Astrocyte of the spinal cord (primary cell): ENCODE measurements at regions not wholly inside any gene's neighbourhood (a gene's known extent, or its start where the extent isn't known, plus 50 kb on each side); places are given as distances from the start of the nearest gene placed in this dataset.

ENCODE experiments used
- DNase-seq: peaks from one replicate; pipeline ENCODE4 v3.0.0; 2011; ENCODE audit warnings: low read depth, low spot score
- H3K4me3 ChIP-seq: 2 replicates; pipeline ENCODE4 v1.5.1; 2011; ENCODE audit warnings: low read depth, mild to moderate bottlenecking, low read length, moderate library complexity
- CTCF ChIP-seq: IDR thresholded peaks from 2 replicates; pipeline ENCODE4 v1.5.1; 2012; ENCODE audit warnings: low read depth, mild to moderate bottlenecking, low read length, inconsistent platforms
- in situ Hi-C: cut with HindIII; loops from 2 replicates; pipeline ENCODE4 v1.10.0; 2017; ENCODE audit warnings: low sequenced_read_pairs

- in situ Hi-C loops = no loop called here
- H3K4me3 ChIP-seq = no peak overlapping the region
- DNase-seq = peak; percentile 50
- peak; percentile 69 for TF ChIP-seq CTCF
These were observed 1074.3 kb upstream of the PCDH9 start for GRCh38 chr13:68304286-68304893.

- in situ Hi-C loops = no loop called here
- H3K4me3 ChIP-seq = no peak overlapping the region
- no peak for TF ChIP-seq CTCF
- DNase-seq = no peak
These were observed 1063.5 kb upstream of the PCDH9 start for GRCh38 chr13:68293631-68294030.

DNA sequence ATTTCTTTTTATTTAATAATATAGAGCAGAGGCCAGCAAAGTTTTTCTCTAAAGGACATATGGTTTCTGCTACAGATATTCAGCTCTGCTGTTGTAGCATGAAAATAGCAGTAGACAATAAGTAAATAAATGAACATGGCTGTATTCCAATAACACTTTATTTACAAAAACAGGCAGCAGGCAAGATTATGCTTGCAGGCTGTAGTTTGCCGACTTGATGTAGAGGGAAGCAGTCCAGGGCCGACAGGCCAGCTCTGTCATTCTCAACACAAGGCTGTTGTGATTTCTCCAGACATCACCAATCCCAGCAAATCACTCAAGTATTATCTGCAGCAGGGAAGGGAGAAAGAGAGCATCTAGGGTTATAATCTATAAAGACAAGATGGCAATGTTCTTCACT is 1062.5 kb upstream of the PCDH9 start:
- no peak for TF ChIP-seq CTCF
- in situ Hi-C loops = no loop called here
- H3K4me3 ChIP-seq = no peak overlapping the region
- no peak for DNase-seq

GRCh38 chr13:68291595-68291994 is 1061.5 kb upstream of the PCDH9 start:
- no peak for TF ChIP-seq CTCF
- DNase-seq = no peak
- H3K4me3 ChIP-seq = no peak overlapping the region
- in situ Hi-C loops = no loop called here

DNA sequence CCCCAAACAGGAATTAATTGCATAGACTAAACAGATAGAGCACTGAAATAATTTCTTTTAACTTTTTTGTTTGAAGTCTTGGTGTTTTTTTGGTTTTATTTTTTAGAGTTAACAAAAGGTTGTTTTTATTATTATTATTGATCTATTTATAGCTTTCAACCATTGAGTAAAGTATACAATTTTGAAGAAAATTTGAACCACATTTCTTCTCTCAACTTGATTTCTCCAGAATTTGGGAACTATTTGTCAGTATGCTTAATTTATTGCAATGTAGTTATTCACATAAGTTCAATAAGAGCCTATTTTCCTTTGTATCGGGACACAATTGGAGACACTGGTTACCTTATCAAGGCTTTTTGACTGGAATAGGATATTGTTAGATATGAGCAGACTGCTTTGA is 1045.6 kb upstream of the PCDH9 start:
- in situ Hi-C loops = no loop called here
- no peak for DNase-seq
- H3K4me3 ChIP-seq = no peak overlapping the region
- TF ChIP-seq CTCF = no peak

GRCh38 chr13:68272652-68273051 is 1042.5 kb upstream of the PCDH9 start:
- DNase-seq = no peak
- no peak for TF ChIP-seq CTCF
- no peak overlapping the region for H3K4me3 ChIP-seq
- in situ Hi-C loops = no loop called here

DNA sequence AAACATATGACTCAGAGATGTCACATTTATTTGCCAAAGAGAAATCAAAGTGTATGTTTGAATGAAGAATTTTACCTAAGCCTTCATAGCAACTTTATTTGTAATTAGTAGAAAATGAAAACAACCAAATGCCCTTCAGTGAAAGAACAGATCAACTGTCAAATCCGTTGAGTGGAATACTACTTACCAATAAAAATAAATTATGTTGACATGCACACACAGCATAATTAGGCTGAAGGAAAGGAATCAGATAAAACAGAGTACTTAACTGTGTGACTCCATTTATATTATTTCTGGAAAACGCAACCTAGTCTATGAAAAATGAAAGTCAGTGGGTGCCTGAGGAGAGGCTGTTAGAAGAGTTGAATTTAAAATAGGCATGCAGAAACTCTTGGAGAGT is 1034.6 kb upstream of the PCDH9 start:
- H3K4me3 ChIP-seq = no peak overlapping the region
- no peak for TF ChIP-seq CTCF
- in situ Hi-C loops = no loop called here
- no peak for DNase-seq
